Right lobe of liver (tissue), 6 donors: ENCODE measurements at regions not wholly inside any gene's neighbourhood (a gene's known extent, or its start where the extent isn't known, plus 50 kb on each side); places are given as distances from the start of the nearest gene placed in this dataset.
"Not testable (repeated sequence)": the region's sequence is repeated elsewhere in the genome, so short reads cannot be mapped to it uniquely, and the experiment has no call there.

Source experiments
- ATAC-seq, 4 donors: fragments of 200-7000 bp; cut with Tn5 transposase; one replicate each; pipeline ENCODE4 v1.9.1; 2020; ENCODE audit warnings: mild to moderate bottlenecking in 4 of 4, moderate library complexity in 4 of 4
- DNase-seq, 3 donors: peaks; one replicate each; pipeline ENCODE4 v3.0.0-alpha.2; 2020
- H3K27ac ChIP-seq, 3 donors: fragments of 200-600 bp; one replicate each; pipeline ENCODE4 v1.8.0; 2022
- H3K27me3 ChIP-seq, 2 donors: fragments of 200-600 bp; one replicate each; pipeline ENCODE4 v1.8.0; 2022
- H3K36me3 ChIP-seq, 4 donors: fragments of 200-600 bp; sonication (generic) in 1 of 4; one replicate each; pipeline versions ENCODE4 v1.5.1 to v1.8.0; 2017 to 2022; ENCODE audit warnings: control low read depth in 1 of 4
- H3K4me1 ChIP-seq, 4 donors: fragments of 200-600 bp; sonication (generic) in 1 of 4; one replicate each; pipeline versions ENCODE4 v1.5.1 to v1.8.0; 2017 to 2022; ENCODE audit warnings: control low read depth in 1 of 4
- H3K4me3 ChIP-seq, 3 donors: fragments of 200-600 bp; one replicate each; pipeline ENCODE4 v1.8.0; 2022
- H3K9me3 ChIP-seq, 4 donors: fragments of 200-600 bp; sonication (generic) in 1 of 4; one replicate each; pipeline versions ENCODE4 v1.5.1 to v1.8.0; 2017 to 2022; ENCODE audit warnings: control low read depth in 1 of 4
- POLR2A ChIP-seq: fragments of 450-650 bp; IDR thresholded peaks from one replicate; pipeline ENCODE4 v1.6.1; 2017; ENCODE audit warnings: antibody characterized with exemption, mild to moderate bottlenecking
- WGBS: methylation state at CpG from one replicate; pipeline ENCODE4 v1.1.6; 2018; ENCODE audit warnings: low coverage, low lambda C conversion rate; ENCODE audit not compliant: insufficient coverage; ENCODE audit errors: missing lambda C conversion rate; 5-methylcytosine and 5-hydroxymethylcytosine counted together
- intact Hi-C, 2 donors: fragments of 100-400 bp; cut with DNase I; formaldehyde crosslinking; loops; one replicate each; pipeline versions ENCODE4 v1.11.2 to v1.14.1; 2022
- TF ChIP-seq, protein P1 (sequence below), 4 donors: fragments of 200-600 bp in 3 of 4; fragments of 450-650 bp in 1 of 4; IDR thresholded peaks; one replicate each; pipeline versions ENCODE4 v1.5.1 to v1.8.0; 2016 to 2022; ENCODE audit warnings: antibody characterized with exemption in 4 of 4, mild to moderate bottlenecking in 2 of 4
- donor health status: DM: no; HTN: yes; CAD: no.
- donor health status: DM: no; HTN: no; CAD: no.
- donor health status: DM: no; HTN: no; CAD: no.
- donor health status: DM: no; HTN: yes; CAD: no.
- donor health status: DM: no; HTN: yes; CAD: no.

GRCh38 chr11:119572481-119573424 is 149.8 kb upstream of the THY1 start:
- intact Hi-C loops, result no loop called here
- 69% methylated on average over 7 of the region's 13 CpGs for WGBS
- ATAC-seq (no peak), DNase-seq (no peak)
- H3K9me3 ChIP-seq, result no peaks in the 10 kb centered on the region
- no peaks in the 10 kb centered on the region for H3K36me3 ChIP-seq
- no peak overlapping the region for H3K27ac ChIP-seq
- no peak overlapping the region for H3K4me3 ChIP-seq
- TF ChIP-seq POLR2A, result no peak
- TF ChIP-seq, protein P1, sequence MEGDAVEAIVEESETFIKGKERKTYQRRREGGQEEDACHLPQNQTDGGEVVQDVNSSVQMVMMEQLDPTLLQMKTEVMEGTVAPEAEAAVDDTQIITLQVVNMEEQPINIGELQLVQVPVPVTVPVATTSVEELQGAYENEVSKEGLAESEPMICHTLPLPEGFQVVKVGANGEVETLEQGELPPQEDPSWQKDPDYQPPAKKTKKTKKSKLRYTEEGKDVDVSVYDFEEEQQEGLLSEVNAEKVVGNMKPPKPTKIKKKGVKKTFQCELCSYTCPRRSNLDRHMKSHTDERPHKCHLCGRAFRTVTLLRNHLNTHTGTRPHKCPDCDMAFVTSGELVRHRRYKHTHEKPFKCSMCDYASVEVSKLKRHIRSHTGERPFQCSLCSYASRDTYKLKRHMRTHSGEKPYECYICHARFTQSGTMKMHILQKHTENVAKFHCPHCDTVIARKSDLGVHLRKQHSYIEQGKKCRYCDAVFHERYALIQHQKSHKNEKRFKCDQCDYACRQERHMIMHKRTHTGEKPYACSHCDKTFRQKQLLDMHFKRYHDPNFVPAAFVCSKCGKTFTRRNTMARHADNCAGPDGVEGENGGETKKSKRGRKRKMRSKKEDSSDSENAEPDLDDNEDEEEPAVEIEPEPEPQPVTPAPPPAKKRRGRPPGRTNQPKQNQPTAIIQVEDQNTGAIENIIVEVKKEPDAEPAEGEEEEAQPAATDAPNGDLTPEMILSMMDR (IDR thresholded peaks at IDR 0.05), result no peak
- no peaks in the 10 kb centered on the region for H3K4me1 ChIP-seq
- H3K27me3 ChIP-seq, result no peaks in the 10 kb centered on the region

DNA sequence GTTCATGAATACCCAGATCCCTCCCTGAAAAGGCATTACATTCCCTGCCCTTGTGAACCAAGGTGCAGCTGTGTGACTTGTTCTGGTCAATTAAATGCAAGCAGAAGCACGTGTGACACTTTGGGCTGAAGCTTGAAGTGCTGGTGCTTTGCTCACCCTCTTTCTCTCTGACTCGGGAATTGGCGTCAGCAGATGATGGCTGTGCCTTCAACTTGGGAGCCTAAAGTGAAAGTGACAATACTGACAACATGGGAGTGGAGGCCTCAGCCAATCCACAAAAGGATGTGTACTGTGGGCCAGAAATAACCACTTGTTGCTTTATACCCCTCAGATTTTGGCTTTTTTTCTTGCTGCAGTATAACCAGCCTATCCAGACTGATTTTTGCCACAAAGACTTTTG is 148.3 kb upstream of the THY1 start:
- Histone ChIP-seq H3K4me1 (no peaks in the 10 kb centered on the region), H3K4me3 (no peak overlapping the region), H3K9me3 (no peaks in the 10 kb centered on the region), H3K27me3 (no peaks in the 10 kb centered on the region), H3K36me3 (no peaks in the 10 kb centered on the region), H3K27ac (no peak overlapping the region)
- TF ChIP-seq POLR2A, result no peak
- TF ChIP-seq, protein P1 (IDR thresholded peaks at IDR 0.05), result no peak
- intact Hi-C loops, result no loop called here
- ATAC-seq (peak in 1 of 4 donors; percentile 18), DNase-seq (no peak)
- WGBS, result 53% methylated on average over 3 of the region's 3 CpGs

DNA sequence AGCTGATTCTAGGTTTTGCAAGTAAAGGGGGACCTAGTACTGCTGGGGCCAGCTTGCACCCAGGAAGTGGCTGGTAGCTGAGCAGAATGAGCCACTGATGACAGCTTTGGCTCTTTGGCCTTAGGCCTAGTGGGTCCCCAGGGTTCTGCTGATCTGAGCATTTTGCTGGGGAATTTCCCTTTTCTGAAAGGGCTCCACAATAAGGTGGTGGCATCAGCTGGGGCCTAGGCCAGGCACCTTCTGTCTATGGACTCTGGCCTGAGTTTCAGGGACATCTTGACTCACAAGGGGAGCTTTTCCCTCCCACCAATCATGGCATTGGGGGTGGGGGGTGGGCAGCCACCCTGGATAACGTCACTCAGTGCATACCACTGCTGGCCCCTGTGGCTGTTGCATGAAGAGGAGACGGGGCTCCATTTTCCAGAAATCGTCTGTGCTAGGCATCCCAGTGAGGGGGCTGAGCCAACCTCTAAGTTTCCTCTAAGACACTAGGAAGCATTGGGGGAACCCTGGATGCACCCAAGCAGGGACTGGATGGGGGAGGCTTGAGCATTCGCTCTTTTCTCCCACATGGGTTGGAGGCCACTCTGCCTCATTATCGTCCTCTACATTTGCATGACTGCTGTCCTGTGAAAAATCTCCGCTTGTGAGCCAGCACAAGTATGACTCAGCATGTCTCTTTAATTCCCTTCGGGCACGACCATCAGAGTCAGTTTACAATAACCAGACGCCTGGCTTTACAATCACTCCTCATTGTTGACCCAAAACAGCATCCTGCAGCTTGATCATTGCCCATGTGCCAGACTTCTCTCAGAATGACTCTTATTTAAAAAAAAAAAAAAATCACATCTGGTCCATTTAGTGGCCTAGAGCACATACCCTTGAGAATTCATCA is 145.0 kb upstream of the THY1 start:
- no peak overlapping the region for H3K4me3 ChIP-seq
- ATAC-seq (peak in 1 of 4 donors; percentile 42), DNase-seq (no peak)
- no peaks in the 10 kb centered on the region for H3K9me3 ChIP-seq
- H3K4me1 ChIP-seq, result no peaks in the 10 kb centered on the region
- H3K27ac ChIP-seq, result no peak overlapping the region
- no peaks in the 10 kb centered on the region for H3K36me3 ChIP-seq
- no peak for TF ChIP-seq POLR2A
- TF ChIP-seq, protein P1 (IDR thresholded peaks at IDR 0.05), result no peak
- intact Hi-C loops, result no loop called here
- WGBS, result 62% methylated on average over 7 of the region's 9 CpGs
- no peaks in the 10 kb centered on the region for H3K27me3 ChIP-seq

DNA sequence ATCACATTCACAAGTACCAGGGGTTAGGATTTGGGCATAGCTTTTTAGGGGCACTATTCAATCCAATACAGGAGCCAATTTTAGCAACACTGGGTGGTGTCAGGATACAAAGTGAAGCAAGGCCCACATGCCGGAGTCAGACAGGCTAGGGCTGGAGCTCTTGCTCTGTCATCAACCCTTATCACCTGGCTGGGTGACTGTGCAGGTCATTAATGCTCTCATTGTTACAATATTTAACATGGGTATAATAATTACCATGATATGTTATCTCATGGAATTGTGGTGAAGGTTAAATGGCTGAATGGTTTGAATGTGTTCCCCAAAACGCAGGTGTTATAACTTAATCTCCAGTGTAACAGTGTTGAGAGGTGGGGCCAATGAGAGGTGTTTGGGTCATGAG is 143.3 kb upstream of the THY1 start:
- H3K27ac ChIP-seq, result no peak overlapping the region
- TF ChIP-seq, protein P1 (IDR thresholded peaks at IDR 0.05), result no peak
- no peak for TF ChIP-seq POLR2A
- no peaks in the 10 kb centered on the region for H3K9me3 ChIP-seq
- H3K36me3 ChIP-seq, result no peaks in the 10 kb centered on the region
- H3K27me3 ChIP-seq, result no peaks in the 10 kb centered on the region
- ATAC-seq (no peak), DNase-seq (no peak)
- intact Hi-C loops, result no loop called here
- H3K4me1 ChIP-seq, result no peaks in the 10 kb centered on the region
- no peak overlapping the region for H3K4me3 ChIP-seq
- WGBS, result 55% methylated on average over 2 of the region's 2 CpGs

GRCh38 chr11:119565693-119566092 is 142.7 kb upstream of the THY1 start:
- DNase-seq, H3K4me1 ChIP-seq, H3K27ac ChIP-seq, H3K27me3 ChIP-seq, H3K36me3 ChIP-seq, ATAC-seq, H3K4me3 ChIP-seq, H3K9me3 ChIP-seq, intact Hi-C loops: not testable (repeated sequence)
